RWPE2 (cell line): ENCODE measurements at regions not wholly inside any gene's neighbourhood (a gene's known extent, or its start where the extent isn't known, plus 50 kb on each side); places are given as distances from the start of the nearest gene placed in this dataset.
A peak's percentile ranks its signal among the peaks of the same experiment; 100 is the strongest.

Experiments
- ATAC-seq: fragments of 200-7000 bp; cut with Tn5 transposase; 3 replicates; pipeline ENCODE4 v1.9.1; 2021; ENCODE audit warnings: low read depth
- DNase-seq: peaks from one replicate; pipeline ENCODE4 v3.0.0-alpha.2; 2020; ENCODE audit warnings: low spot score
- H3K27ac ChIP-seq: fragments of 450-650 bp; 2 replicates; pipeline ENCODE4 v1.5.1; 2017; ENCODE audit warnings: mild to moderate bottlenecking; ENCODE audit not compliant: poor library complexity, severe bottlenecking
- H3K27me3 ChIP-seq: fragments of 250-450 bp; sonication (Bioruptor Pico); 2 replicates; pipeline ENCODE4 v1.5.1; 2021; ENCODE audit warnings: mild to moderate bottlenecking, moderate library complexity; ENCODE audit not compliant: insufficient read depth, poor library complexity, severe bottlenecking
- H3K36me3 ChIP-seq: fragments of 250-450 bp; sonication (Bioruptor Pico); 2 replicates; pipeline ENCODE4 v1.5.1; 2020; ENCODE audit warnings: low read depth, mild to moderate bottlenecking, moderate library complexity
- H3K4me1 ChIP-seq: fragments of 250-450 bp; sonication (Bioruptor Pico); 2 replicates; pipeline ENCODE4 v1.5.1; 2021; ENCODE audit warnings: mild to moderate bottlenecking, moderate library complexity; ENCODE audit not compliant: insufficient read depth, poor library complexity, severe bottlenecking
- H3K4me3 ChIP-seq: fragments of 250-450 bp; sonication (Bioruptor Pico); 2 replicates; pipeline ENCODE4 v1.5.1; 2021; ENCODE audit warnings: mild to moderate bottlenecking, moderate library complexity; ENCODE audit not compliant: severe bottlenecking
- H3K9me3 ChIP-seq: fragments of 250-450 bp; sonication (Bioruptor Pico); 2 replicates; pipeline ENCODE4 v1.5.1; 2021; ENCODE audit warnings: mild to moderate bottlenecking, moderate library complexity; ENCODE audit not compliant: severe bottlenecking
- TF ChIP-seq, protein P1 (sequence below): fragments of 450-650 bp; IDR thresholded peaks from one replicate; pipeline ENCODE4 v1.5.1; 2017; ENCODE audit warnings: mild to moderate bottlenecking, moderate library complexity; ENCODE audit not compliant: poor library complexity, severe bottlenecking

DNA sequence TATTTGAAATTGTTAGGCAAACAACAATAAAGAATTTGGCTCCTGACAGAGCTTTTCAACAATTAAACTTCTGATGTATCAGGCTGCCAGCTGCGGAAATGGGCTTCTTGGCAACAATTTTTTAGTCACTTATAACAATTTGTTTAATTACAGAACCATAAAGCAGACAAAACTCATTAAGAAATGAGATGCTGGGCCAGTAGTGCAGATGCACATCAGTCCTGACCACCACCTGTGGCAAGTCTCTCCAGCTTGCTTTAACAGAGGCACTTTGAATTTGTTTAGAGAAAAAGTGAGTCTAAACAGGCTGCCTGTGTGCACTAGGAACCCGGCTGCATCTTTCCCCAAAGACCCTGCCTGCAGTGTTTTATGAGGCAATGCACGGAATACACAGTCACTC lies 1124.4 kb downstream of the NXPH1 start:
- Histone ChIP-seq H3K36me3 (no peaks in the 10 kb centered on the region), H3K27ac (no peak overlapping the region), H3K9me3 (no peaks in the 10 kb centered on the region), H3K4me1 (no peaks in the 10 kb centered on the region), H3K4me3 (no peak overlapping the region), H3K27me3 (peaks cover 6% of the 10 kb centered on the region)
- TF ChIP-seq, protein P1, sequence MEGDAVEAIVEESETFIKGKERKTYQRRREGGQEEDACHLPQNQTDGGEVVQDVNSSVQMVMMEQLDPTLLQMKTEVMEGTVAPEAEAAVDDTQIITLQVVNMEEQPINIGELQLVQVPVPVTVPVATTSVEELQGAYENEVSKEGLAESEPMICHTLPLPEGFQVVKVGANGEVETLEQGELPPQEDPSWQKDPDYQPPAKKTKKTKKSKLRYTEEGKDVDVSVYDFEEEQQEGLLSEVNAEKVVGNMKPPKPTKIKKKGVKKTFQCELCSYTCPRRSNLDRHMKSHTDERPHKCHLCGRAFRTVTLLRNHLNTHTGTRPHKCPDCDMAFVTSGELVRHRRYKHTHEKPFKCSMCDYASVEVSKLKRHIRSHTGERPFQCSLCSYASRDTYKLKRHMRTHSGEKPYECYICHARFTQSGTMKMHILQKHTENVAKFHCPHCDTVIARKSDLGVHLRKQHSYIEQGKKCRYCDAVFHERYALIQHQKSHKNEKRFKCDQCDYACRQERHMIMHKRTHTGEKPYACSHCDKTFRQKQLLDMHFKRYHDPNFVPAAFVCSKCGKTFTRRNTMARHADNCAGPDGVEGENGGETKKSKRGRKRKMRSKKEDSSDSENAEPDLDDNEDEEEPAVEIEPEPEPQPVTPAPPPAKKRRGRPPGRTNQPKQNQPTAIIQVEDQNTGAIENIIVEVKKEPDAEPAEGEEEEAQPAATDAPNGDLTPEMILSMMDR: no peak
- DNase-seq: no peak
- ATAC-seq: no peak

DNA sequence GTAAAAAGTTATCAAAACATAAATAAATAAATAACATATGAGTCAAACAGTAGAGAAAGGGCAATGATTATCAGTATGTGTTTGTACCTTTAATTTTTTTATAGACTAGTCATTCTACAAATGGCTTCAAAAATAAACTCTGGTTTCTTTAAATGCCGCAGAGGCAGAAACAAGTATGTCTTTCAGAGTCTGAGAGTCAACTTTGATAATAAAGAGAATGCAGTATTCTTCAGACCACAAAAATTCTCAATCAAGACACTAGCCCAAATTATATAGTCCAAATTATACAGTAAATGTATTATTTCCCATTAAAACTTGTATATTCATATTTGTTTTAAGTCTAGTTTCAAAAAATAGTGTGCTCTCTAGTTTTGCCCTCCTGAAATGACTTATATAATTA lies 1142.3 kb downstream of the NXPH1 start:
- TF ChIP-seq, protein P1: no peak

DNA sequence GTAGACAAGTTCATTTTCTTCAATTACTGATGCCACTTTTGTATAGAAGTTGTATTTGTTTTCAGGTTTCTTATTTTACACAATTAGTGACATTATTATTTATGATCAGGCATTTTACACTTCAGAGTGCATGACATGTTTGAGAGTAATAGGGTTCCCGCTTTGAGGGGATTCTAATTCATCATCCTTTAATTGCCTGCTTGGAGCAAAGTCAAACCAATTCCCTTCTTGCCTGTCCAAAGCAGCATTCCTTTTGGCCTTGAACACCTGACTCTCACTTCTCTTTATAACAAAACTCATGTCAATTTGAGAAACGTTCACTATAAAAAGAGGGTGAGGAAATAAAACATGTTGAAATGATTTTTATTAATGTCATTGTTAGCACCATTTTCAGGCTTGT lies 1149.4 kb downstream of the NXPH1 start:
- Histone ChIP-seq H3K9me3 (peaks cover 2% of the 10 kb centered on the region), H3K27ac (no peak overlapping the region), H3K36me3 (no peaks in the 10 kb centered on the region), H3K27me3 (peaks cover 3% of the 10 kb centered on the region), H3K4me1 (no peaks in the 10 kb centered on the region), H3K4me3 (no peak overlapping the region)
- ATAC-seq (no peak), DNase-seq (no peak)
- TF ChIP-seq, protein P1: no peak

More for the DNA sequence above, 1142.3 kb downstream of the NXPH1 start:
- H3K4me3 ChIP-seq: no peak overlapping the region
- no peak overlapping the region for H3K27ac ChIP-seq
- H3K27me3 ChIP-seq: no peaks in the 10 kb centered on the region
- H3K36me3 ChIP-seq: no peaks in the 10 kb centered on the region
- H3K9me3 ChIP-seq: no peaks in the 10 kb centered on the region
- H3K4me1 ChIP-seq: no peaks in the 10 kb centered on the region
- DNase-seq: no peak
- ATAC-seq: no peak

DNA sequence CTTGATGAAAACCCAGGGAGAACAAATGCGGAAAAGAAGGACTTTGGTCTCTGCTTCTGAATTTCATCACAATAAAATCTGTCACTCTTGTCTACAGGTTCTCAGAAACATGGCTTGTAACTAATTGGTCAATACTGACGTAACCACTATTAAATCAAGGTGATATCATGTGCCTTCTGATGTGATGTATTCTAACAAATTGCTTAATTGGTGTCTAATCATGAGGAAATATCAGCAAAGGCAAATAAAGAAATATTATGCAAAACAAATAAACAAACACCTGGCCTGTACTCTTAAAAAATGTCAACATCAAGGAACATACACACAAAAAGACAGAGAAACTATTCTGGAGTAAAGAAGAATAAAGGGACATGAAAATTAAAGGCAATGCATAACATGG lies 1165.0 kb downstream of the NXPH1 start:
- H3K9me3 ChIP-seq: no peaks in the 10 kb centered on the region
- H3K27me3 ChIP-seq: no peaks in the 10 kb centered on the region
- ATAC-seq (no peak), DNase-seq (no peak)
- H3K4me3 ChIP-seq: no peak overlapping the region
- H3K27ac ChIP-seq: no peak overlapping the region
- no peaks in the 10 kb centered on the region for H3K4me1 ChIP-seq
- H3K36me3 ChIP-seq: no peaks in the 10 kb centered on the region
- TF ChIP-seq, protein P1: no peak

DNA sequence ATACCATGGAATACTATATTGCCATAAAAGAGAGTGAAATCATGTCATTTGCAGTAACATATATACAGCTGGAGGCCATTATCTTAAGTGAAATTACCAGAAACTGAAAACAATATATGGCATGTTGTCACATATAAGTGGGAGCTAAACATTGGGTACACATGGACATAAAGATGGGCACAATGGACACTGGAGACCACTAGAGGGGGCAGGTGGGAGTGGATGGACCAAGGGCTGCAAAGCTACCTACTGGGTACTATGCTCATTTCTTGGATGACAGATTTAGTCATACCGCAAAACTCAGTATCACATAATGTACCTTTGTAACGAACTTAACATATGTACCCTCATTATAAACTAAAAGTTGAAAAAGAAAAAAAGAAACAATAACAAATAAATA lies 1167.6 kb downstream of the NXPH1 start:
- DNase-seq (no peak), ATAC-seq (no peak; the same call in 2 of the 3 replicates)

More for the DNA sequence above, 1167.6 kb downstream of the NXPH1 start:
- no peaks in the 10 kb centered on the region for H3K36me3 ChIP-seq
- no peaks in the 10 kb centered on the region for H3K4me1 ChIP-seq
- H3K4me3 ChIP-seq: no peak overlapping the region
- H3K27ac ChIP-seq: no peak overlapping the region
- no peaks in the 10 kb centered on the region for H3K9me3 ChIP-seq
- H3K27me3 ChIP-seq: no peaks in the 10 kb centered on the region
- TF ChIP-seq, protein P1: peak; percentile 31
